CD8-positive, alpha-beta memory T cell (primary cell): ENCODE measurements at regions not wholly inside any gene's neighbourhood (a gene's known extent, or its start where the extent isn't known, plus 50 kb on each side); places are given as distances from the start of the nearest gene placed in this dataset.

Source experiments
- CTCF ChIA-PET: fragments of 350-600 bp; sonication (Branson Sonifier 250); formaldehyde crosslinking; loops from one replicate; lab custom pipeline; 2021; ENCODE audit warnings: antibody characterized with exemption; lab: Charles Lee
- POLR2A ChIA-PET: fragments of 350-600 bp; sonication (Branson Sonifier 250); formaldehyde crosslinking; loops from one replicate; lab custom pipeline; 2021; ENCODE audit warnings: antibody characterized with exemption; lab: Charles Lee
- DNase-seq, 5 donors: peaks; one replicate each; pipeline versions ENCODE4 v3.0.0 to v3.0.0-alpha.2; 2020 to 2022; ENCODE audit warnings: mixed read lengths in 1 of 5
- H3K27ac ChIP-seq: one replicate; pipeline ENCODE4 v1.7.0; 2013; ENCODE audit warnings: low read depth, mild to moderate bottlenecking, low read length, moderate library complexity
- H3K27me3 ChIP-seq: 2 replicates; pipeline ENCODE4 v1.7.0; 2013; ENCODE audit warnings: low read length, mild to moderate bottlenecking; ENCODE audit not compliant: insufficient read depth, poor library complexity, severe bottlenecking
- H3K36me3 ChIP-seq: 2 replicates; pipeline ENCODE4 v1.7.0; 2013; ENCODE audit warnings: mild to moderate bottlenecking, low read length, moderate library complexity; ENCODE audit not compliant: insufficient read depth
- H3K4me1 ChIP-seq: 2 replicates; pipeline ENCODE4 v1.7.0; 2013; ENCODE audit warnings: mild to moderate bottlenecking, low read length, moderate library complexity; ENCODE audit not compliant: insufficient read depth
- H3K4me3 ChIP-seq: 2 replicates; pipeline ENCODE4 v1.7.0; 2013; ENCODE audit warnings: mild to moderate bottlenecking, low read length
- H3K9me3 ChIP-seq: 2 replicates; pipeline ENCODE4 v1.7.0; 2013; ENCODE audit warnings: mild to moderate bottlenecking, low read length
- H3K27ac Mint-ChIP-seq, 8 donors: one replicate each; pipeline ENCODE4 v1.8.0; 2020 to 2021; ENCODE audit warnings: mixed read lengths in 8 of 8, mild to moderate bottlenecking in 6 of 8, inconsistent platforms in 3 of 8, moderate library complexity in 3 of 8
- H3K27me3 Mint-ChIP-seq, 2 donors: one replicate each; pipeline ENCODE4 v1.8.0; 2020 to 2021; ENCODE audit warnings: mixed read lengths in 2 of 2, mild to moderate bottlenecking in 1 of 2, moderate library complexity in 1 of 2
- H3K36me3 Mint-ChIP-seq, 3 donors: one replicate each; pipeline ENCODE4 v1.8.0; 2020 to 2021; ENCODE audit warnings: mixed read lengths in 3 of 3, inconsistent platforms in 1 of 3, mild to moderate bottlenecking in 1 of 3
- H3K4me1 Mint-ChIP-seq, 3 donors: one replicate each; pipeline ENCODE4 v1.8.0; 2020 to 2021; ENCODE audit warnings: mixed read lengths in 3 of 3, inconsistent platforms in 1 of 3, mild to moderate bottlenecking in 1 of 3
- H3K4me3 Mint-ChIP-seq, 7 donors: one replicate each; pipeline ENCODE4 v1.8.0; 2020 to 2021; ENCODE audit warnings: mixed read lengths in 7 of 7, mild to moderate bottlenecking in 6 of 7, moderate library complexity in 4 of 7, inconsistent platforms in 2 of 7
- H3K9me3 Mint-ChIP-seq, 5 donors: one replicate each; pipeline ENCODE4 v1.8.0; 2020 to 2022; ENCODE audit warnings: mixed read lengths in 5 of 5, mild to moderate bottlenecking in 3 of 5, moderate library complexity in 2 of 5, inconsistent platforms in 1 of 5

DNA sequence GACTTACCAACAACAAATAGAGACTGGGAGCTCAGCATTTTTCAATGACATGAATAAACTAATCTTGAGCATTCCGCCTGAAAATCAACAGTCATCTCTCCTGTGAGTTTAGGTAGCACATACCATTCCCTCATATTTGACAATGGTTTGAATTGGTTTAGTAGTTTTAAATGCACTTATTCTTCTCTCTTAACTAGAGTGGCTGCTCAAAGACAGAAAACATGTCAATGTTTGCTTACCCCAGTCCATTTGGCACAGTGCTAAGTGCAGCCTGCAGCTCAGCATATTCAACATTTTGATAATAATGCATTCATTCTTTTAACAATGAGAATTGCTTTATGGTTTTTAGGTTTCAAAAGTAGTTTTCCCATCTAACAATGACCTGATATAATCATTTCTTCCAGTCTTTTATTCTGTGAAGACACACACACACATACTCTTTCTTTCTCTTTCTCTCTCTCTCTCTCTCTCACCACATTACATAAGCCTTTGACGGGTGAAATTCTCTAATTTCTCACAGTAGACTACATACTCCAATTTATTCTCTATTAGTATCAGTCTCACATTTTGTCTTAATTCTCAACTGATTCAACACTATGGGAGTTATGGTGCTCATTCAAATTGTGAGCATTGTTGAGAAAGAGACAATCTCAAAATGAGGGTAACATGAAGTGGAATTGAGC is 432.3 kb downstream of the LRRIQ3 start:
- CTCF ChIA-PET = no interaction called here
- no peak overlapping the region for H3K27ac ChIP-seq
- DNase-seq = no peak
- no peak overlapping the region for H3K27ac Mint-ChIP-seq
- H3K4me1 ChIP-seq = no peaks in the 10 kb centered on the region
- H3K36me3 Mint-ChIP-seq = no peaks in the 10 kb centered on the region
- no peaks in the 10 kb centered on the region for H3K9me3 ChIP-seq
- H3K9me3 Mint-ChIP-seq = peaks cover 0 to 5% (median 2%) of the 10 kb centered on the region in 5 donors
- POLR2A ChIA-PET = no interaction called here
- no peaks in the 10 kb centered on the region for H3K36me3 ChIP-seq
- no peaks in the 10 kb centered on the region for H3K27me3 Mint-ChIP-seq
- H3K27me3 ChIP-seq = no peaks in the 10 kb centered on the region
- no peak overlapping the region for H3K4me3 ChIP-seq
- H3K4me3 Mint-ChIP-seq = no peak overlapping the region
- H3K4me1 Mint-ChIP-seq = no peaks in the 10 kb centered on the region

DNA sequence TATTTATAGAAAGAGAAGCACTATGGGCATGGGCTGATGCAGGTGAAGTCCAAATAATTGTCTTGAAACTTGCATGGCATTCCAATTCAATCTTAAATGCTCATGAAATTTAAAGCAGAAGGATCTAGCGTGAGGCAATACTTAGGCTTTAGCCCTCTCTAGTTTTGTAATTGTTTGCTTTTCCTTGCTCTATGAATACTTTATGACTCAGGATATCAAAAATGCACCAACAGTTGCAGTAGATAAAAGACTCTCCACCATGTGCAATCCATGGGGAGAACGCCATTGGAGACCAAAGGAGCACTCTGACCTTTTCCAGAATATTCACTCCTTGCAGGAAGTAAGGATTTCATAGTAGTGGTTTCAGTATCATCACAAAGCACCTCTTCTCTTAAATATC is 436.4 kb downstream of the LRRIQ3 start:
- Histone ChIP-seq H3K4me3 (no peak overlapping the region), H3K27ac (no peak overlapping the region), H3K27me3 (no peaks in the 10 kb centered on the region), H3K9me3 (no peaks in the 10 kb centered on the region), H3K36me3 (no peaks in the 10 kb centered on the region), H3K4me1 (no peaks in the 10 kb centered on the region)
- POLR2A ChIA-PET = no interaction called here
- no peak overlapping the region for H3K27ac Mint-ChIP-seq
- H3K27me3 Mint-ChIP-seq = no peaks in the 10 kb centered on the region
- H3K4me3 Mint-ChIP-seq = no peak overlapping the region
- CTCF ChIA-PET = no interaction called here
- DNase-seq = no peak
- no peaks in the 10 kb centered on the region for H3K4me1 Mint-ChIP-seq
- peaks cover 0 to 9% (median 0%) of the 10 kb centered on the region in 5 donors for H3K9me3 Mint-ChIP-seq
- no peaks in the 10 kb centered on the region for H3K36me3 Mint-ChIP-seq

DNA sequence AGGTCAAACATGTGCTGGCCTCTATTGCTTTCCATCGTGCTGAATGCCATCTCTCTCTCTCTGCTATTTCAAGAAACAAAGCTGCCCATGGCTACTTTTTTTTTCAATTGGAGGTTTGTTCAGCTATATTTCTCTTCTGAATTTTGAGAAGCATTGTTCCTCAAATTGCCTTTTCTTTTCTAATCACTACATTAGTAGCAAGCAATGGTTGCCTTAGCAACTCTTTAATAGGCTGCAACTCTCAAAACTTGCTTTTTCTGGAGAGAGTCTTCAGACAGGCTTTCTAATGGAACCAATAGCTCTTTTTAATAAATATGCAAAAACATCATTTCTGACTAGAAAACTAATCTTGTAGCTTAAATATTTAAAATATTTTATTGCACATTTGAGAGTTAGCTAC is 439.0 kb downstream of the LRRIQ3 start:
- Mint-ChIP-seq H3K27ac (no peak overlapping the region), H3K27me3 (no peaks in the 10 kb centered on the region)

DNA sequence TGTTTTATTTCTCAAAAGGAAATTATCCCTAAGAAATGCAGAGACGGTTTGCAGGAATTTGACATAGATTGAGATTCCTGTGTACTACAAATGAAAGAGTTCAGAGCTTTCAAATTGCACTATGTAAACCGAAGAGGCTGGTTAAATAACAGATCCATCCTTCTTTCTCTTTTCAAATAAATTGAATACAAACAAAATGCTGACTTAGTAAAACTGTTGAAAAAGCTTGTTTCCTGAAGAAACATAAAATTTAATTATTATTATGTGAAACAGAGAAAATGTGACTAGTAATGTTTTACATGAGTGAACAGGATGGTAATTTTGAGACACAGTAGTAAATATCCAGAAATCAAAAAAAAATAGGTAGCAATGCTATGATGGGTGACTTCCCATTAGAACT is 441.2 kb downstream of the LRRIQ3 start:
- Histone ChIP-seq H3K27me3 (no peaks in the 10 kb centered on the region), H3K4me3 (no peak overlapping the region), H3K4me1 (no peaks in the 10 kb centered on the region), H3K9me3 (no peaks in the 10 kb centered on the region), H3K27ac (no peak overlapping the region), H3K36me3 (no peaks in the 10 kb centered on the region)
- Mint-ChIP-seq H3K27ac (no peak overlapping the region), H3K27me3 (no peaks in the 10 kb centered on the region), H3K36me3 (no peaks in the 10 kb centered on the region), H3K4me3 (no peak overlapping the region), H3K4me1 (no peaks in the 10 kb centered on the region), H3K9me3 (peaks cover 0 to 7% (median 0%) of the 10 kb centered on the region in 5 donors)
- CTCF ChIA-PET = no interaction called here
- POLR2A ChIA-PET = no interaction called here
- no peak for DNase-seq

More for the DNA sequence above, 439.0 kb downstream of the LRRIQ3 start:
- Mint-ChIP-seq H3K9me3 (peaks cover 0 to 9% (median 0%) of the 10 kb centered on the region in 5 donors), H3K4me3 (no peak overlapping the region), H3K4me1 (no peaks in the 10 kb centered on the region), H3K36me3 (no peaks in the 10 kb centered on the region)
- Histone ChIP-seq H3K4me3 (no peak overlapping the region), H3K27me3 (no peaks in the 10 kb centered on the region), H3K27ac (no peak overlapping the region), H3K4me1 (no peaks in the 10 kb centered on the region), H3K9me3 (no peaks in the 10 kb centered on the region), H3K36me3 (no peaks in the 10 kb centered on the region)
- ChIA-PET POLR2A (no interaction called here), CTCF (no interaction called here)
- no peak for DNase-seq

DNA sequence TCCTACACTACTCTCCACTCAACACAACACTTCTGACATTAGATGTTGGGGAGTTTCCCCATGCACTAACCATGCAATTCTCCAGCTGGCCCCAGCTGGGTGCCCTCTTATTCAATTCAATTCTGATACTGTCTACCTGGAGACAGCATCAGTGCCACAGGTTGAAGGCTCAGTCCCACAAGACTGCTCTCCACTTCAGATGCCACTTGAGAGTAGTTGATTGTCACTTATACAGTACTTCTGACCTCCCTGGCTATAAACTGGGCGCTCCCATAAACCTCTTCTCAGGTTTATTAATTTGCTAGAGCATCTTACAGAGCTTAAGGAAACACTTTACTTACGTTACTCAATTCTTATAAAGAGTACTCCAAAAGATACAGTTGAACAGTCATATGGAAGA is 442.3 kb downstream of the LRRIQ3 start:
- DNase-seq = no peak
- Histone ChIP-seq H3K36me3 (no peaks in the 10 kb centered on the region), H3K27me3 (no peaks in the 10 kb centered on the region), H3K4me1 (no peaks in the 10 kb centered on the region), H3K9me3 (no peaks in the 10 kb centered on the region), H3K27ac (no peak overlapping the region), H3K4me3 (no peak overlapping the region)
- Mint-ChIP-seq H3K4me3 (no peak overlapping the region), H3K27ac (no peak overlapping the region), H3K4me1 (no peaks in the 10 kb centered on the region), H3K9me3 (peaks cover 0 to 7% (median 0%) of the 10 kb centered on the region in 5 donors), H3K27me3 (no peaks in the 10 kb centered on the region), H3K36me3 (no peaks in the 10 kb centered on the region)
- POLR2A ChIA-PET = no interaction called here
- CTCF ChIA-PET = no interaction called here

DNA sequence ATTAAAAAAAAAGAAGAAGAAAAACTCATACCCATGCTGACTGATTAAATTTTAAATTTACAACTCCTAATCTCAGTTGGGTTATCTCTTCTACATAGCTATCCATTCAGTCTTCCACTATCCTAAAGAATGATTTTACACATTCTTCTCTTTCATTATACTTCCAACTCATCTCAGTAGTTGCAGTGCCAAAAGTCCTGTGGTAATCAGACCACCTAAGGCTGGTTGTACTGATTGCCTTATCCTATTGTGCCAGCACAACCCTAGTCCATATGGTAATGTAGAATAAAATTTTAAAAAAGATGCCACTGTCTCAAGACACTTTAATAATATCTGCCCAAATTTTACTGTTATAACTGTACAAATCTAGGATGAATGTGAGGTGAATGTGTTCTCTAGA is 448.0 kb downstream of the LRRIQ3 start:
- Mint-ChIP-seq H3K9me3 (peaks cover 0 to 17% (median 2%) of the 10 kb centered on the region in 5 donors), H3K4me3 (no peak overlapping the region), H3K36me3 (no peaks in the 10 kb centered on the region), H3K27me3 (no peaks in the 10 kb centered on the region), H3K4me1 (no peaks in the 10 kb centered on the region), H3K27ac (peak overlapping the region in 1 of 8 donors; percentile 84)
- ChIA-PET CTCF (no interaction called here), POLR2A (no interaction called here)
- DNase-seq = no peak
- no peak overlapping the region for H3K27ac ChIP-seq
- no peaks in the 10 kb centered on the region for H3K27me3 ChIP-seq
- H3K36me3 ChIP-seq = no peaks in the 10 kb centered on the region
- no peaks in the 10 kb centered on the region for H3K4me1 ChIP-seq
- no peaks in the 10 kb centered on the region for H3K9me3 ChIP-seq
- H3K4me3 ChIP-seq = no peak overlapping the region

DNA sequence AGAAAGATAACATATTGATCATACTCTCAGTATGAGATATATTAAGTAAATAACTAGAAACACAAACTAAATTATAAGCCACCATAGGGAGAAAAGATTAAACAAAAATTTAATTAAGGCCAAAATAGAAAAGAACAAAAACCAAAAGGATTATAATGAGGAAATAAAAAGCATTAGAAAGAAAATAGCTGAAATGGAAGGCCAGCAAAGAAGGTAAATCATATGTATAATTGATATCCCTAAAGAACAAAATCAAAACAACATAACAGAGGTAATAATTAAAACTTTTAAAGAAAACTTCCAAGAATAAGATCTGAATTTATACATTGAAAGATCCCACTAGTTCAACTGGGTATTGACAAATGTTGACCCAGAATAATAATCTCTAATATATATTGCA is 453.0 kb downstream of the LRRIQ3 start:
- H3K27ac Mint-ChIP-seq = no peak overlapping the region
- Histone ChIP-seq H3K4me3 (no peak overlapping the region), H3K27ac (no peak overlapping the region), H3K36me3 (no peaks in the 10 kb centered on the region), H3K9me3 (no peaks in the 10 kb centered on the region), H3K4me1 (no peaks in the 10 kb centered on the region), H3K27me3 (no peaks in the 10 kb centered on the region)
- ChIA-PET POLR2A (no interaction called here), CTCF (no interaction called here)
- no peaks in the 10 kb centered on the region for H3K4me1 Mint-ChIP-seq
- H3K27me3 Mint-ChIP-seq = no peaks in the 10 kb centered on the region
- no peak for DNase-seq
- peaks cover 0 to 31% (median 8%) of the 10 kb centered on the region in 5 donors for H3K9me3 Mint-ChIP-seq
- H3K4me3 Mint-ChIP-seq = no peak overlapping the region
- H3K36me3 Mint-ChIP-seq = no peaks in the 10 kb centered on the region

DNA sequence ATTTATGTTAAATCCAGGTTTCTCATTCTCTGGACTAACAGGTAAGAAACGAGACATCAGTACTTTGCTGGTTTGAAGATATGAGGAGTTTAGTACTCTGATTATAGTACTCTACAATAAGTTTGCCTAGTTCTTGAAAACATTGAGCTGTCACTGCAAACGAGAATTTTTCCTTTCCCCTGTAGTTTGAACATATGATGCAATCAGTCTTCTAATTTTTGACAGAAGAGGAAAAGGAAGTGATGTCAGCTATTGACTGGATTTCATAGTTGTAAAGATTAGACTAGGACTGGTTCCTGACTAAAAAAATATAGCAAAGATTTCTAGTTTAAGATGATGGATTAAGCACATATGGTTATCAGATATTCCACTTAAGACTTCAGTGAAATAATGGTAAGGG is 461.9 kb downstream of the LRRIQ3 start:
- H3K9me3 ChIP-seq = no peaks in the 10 kb centered on the region
- H3K36me3 Mint-ChIP-seq = no peaks in the 10 kb centered on the region
- H3K9me3 Mint-ChIP-seq = peaks cover 0 to 21% (median 6%) of the 10 kb centered on the region in 5 donors
- H3K4me1 Mint-ChIP-seq = no peaks in the 10 kb centered on the region
- ChIA-PET POLR2A (no interaction called here), CTCF (no interaction called here)
- no peak overlapping the region for H3K27ac Mint-ChIP-seq
- H3K36me3 ChIP-seq = no peaks in the 10 kb centered on the region
- H3K4me1 ChIP-seq = no peaks in the 10 kb centered on the region
- DNase-seq = no peak
- no peak overlapping the region for H3K4me3 ChIP-seq
- H3K27me3 ChIP-seq = no peaks in the 10 kb centered on the region
- no peak overlapping the region for H3K27ac ChIP-seq
- H3K27me3 Mint-ChIP-seq = no peaks in the 10 kb centered on the region
- no peak overlapping the region for H3K4me3 Mint-ChIP-seq
